Amygdala (tissue), 56 donors: ENCODE measurements at regions not wholly inside any gene's neighbourhood (a gene's known extent, or its start where the extent isn't known, plus 50 kb on each side); places are given as distances from the start of the nearest gene placed in this dataset.

Experiments used
- DNase-seq, 56 donors: peaks; one replicate each; lab custom pipeline; 2025; lab: John Stamatoyannopoulos, UW

DNA sequence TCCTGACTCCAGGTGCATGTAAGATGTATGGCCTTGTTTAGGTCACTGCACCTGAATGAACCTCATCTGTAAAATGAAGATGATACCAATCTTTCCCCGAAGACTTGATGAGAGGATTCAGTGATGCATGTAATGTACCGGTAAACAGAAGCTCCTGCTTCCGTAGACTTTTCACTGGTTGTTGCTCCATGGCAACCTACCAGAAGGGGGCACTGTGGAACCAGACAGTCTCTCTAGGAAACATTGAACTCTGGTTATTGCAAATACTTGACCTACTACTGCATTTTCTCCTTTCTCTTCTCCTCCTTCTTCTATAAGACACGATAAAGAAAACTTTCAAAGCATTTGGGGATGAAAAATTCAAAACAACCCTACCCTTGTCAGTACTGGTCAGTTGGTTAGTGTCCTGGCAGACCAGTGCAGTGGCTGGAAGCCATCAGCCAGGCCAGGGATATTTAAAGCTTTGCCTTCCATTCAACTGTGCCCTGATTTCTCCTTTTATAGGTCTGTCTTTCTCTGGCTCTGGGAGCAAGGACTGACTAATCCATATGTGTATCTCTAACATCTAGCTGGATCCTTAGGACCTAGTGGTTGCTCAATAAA is 667.4 kb upstream of the SALL1 start:
- DNase-seq: peak in 20 of 56 donors; percentile 0 to 47 (median 6)

DNA sequence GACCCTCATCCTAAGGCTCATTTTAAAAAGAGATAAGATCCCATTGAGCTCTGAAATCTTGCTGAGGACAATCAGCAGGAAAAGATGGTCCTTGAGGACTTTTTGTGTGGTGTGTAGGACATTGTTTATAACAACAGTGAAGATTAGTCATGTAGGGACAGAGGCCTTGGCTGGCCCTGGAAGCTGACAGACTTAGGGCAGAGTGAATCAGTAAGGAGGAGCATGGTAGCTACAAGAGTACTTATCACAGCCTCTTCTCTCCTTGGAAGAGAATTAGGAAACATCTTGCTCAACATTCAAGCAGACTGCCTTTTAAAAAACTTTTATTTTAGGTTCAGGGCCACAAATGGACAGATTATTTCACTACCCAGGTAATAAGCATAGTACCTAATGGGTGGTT is 665.9 kb upstream of the SALL1 start:
- no peak for DNase-seq

DNA sequence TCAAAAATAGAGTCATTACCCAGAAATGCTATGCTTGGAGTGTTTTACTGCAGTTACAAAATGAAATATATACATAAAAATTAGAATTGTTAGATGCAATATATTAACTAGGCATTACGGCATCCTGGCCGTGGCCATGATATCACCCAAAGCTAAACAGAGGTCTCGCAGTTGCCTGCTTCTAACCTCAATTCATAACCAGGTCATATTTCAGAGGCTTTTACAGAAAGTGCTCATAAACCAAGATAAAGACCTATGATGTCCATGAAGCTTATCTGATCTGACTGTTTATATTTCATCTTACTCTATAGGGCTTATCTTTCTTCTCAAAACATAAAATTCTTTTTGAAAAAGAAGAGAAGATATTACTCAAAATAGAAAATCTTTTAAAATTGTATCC is 664.5 kb upstream of the SALL1 start:
- DNase-seq: no peak

DNA sequence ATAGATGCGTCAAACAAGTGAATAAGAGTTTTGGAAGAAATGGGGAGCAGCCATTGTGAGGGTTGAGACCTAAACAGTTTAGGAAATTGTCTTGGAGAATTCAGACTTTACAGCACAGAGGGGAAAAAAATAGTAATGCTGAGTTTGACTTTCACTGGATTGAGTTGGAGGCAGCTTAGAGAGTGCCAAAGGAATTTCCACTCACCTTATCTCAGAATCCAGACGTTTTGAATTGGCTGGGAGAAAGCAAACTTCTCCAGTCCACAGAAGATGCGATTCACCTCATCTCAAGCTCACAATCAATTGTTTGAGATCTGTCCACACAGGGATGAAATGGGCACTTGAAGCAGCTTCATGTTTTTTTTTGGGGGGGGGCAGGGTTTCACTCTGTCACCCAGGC is 663.5 kb upstream of the SALL1 start:
- no peak for DNase-seq

DNA sequence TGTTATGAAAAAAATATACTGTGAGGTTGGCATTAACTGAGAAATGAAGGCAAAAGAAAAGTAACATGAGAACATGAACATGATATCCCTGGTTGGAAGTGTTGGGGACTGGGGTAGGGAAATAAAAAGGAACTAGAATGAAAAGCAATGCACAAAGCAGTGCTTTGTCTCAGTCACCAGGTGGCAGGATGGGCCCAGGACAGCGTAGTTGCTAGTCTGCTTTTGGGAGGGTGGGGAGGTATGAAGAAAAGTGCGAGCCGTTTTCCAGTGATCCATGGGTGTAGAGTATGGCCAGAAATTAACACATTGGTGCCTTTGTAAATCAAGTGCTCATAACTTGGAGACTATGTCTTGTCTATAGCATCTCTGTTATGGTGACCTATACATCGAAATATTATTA is 662.5 kb upstream of the SALL1 start:
- DNase-seq: no peak

DNA sequence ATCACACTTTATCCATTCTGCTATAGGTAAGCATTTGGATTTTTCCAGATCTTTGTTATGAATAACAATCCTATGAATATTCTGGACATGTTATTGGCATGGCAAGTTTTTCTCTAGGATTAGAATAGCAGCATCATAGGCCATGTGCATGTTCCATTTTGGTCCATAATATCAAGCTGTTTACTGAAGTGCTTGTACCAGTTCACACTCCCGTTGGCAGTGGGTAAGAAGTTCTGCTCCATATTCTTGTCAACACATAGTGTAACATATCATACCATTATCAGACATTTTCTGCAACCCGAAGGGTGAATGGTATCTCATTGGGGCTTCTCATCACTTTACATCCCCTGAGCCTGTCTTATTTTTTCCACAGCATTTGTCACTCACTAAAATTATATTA is 661.9 kb upstream of the SALL1 start:
- no peak for DNase-seq

DNA sequence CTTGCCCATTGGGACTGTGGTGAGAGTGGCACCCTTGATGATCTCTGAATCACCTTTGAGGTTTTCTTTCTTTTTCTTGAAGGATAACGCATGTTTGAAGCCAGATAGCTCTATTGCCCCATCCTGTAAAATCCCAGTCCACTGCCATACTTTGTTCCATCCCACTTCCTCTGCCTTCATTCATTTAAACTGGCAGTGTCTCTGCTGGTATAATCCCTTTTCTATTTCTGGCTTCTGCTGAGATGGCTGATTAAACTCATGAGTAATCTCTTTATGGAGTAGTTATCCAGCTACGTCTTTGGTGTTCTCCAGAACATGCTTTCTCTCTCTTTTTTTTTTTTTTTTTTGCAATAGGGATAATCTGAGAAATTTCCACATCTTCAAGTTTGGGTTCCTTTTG is 656.5 kb upstream of the SALL1 start:
- no peak for DNase-seq

DNA sequence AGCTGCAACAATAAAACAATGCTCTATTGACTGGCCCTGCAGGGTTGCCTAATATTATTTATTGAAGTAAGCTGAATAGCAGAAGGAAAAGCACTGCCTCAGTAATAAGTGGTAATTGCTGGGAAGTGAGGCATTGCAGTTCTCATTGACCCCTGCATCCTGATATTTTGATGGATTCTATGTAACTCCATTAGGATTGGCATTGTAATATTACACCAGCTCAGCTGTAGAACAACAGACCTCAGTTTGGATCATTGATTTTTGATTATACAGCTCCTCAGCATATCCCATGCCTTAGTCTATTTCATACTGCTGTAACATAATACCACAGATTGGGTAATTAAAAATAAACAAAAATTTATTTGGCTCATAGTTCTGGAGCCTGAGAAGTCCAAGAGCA is 650.6 kb upstream of the SALL1 start:
- no peak for DNase-seq

DNA sequence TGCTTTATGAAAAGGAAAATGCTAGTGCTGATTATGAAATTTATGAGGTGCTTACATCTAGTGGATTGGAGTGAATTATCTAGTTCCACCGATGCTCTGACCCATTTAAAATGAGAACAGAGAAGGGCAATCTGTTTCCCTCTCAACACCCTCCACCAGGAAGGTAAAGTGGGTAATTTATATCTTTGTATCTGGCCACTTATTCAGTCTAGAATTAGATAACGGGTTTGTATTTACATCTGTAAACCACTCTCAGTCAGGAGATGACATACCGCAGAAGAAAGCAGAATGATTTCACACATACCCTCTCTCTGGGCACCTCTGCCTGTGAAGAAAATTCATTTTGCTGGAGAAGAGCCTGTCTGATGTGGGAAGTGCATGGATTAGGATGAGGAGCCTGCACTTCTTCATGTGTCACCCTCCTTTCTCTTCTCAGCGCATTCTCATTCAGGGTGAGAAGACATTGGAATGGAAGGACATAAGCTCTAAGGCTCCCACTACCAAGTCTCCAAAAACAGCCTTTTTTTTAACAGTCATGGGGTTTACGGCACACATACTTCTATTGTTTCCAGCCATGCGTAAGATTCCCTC is 646.7 kb upstream of the SALL1 start:
- DNase-seq: no peak

DNA sequence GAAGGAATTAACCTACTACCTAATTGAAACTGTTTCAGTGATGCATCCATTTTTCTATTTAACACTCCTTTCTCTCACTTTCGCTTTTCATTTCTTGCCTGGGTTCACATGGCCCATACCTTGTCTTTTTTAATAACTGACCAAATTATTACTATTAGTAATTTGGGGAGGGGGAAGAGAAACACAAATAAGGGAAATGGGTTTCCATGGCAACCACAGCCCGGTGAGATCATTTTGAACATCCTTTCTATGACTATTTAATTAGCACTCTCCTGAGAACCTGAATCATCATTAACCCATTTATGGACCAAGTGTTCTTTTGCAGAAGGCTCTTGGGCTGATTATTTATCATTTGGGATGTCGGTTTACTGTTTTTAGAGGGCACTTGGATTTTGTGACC is 628.2 kb upstream of the SALL1 start:
- no peak for DNase-seq

DNA sequence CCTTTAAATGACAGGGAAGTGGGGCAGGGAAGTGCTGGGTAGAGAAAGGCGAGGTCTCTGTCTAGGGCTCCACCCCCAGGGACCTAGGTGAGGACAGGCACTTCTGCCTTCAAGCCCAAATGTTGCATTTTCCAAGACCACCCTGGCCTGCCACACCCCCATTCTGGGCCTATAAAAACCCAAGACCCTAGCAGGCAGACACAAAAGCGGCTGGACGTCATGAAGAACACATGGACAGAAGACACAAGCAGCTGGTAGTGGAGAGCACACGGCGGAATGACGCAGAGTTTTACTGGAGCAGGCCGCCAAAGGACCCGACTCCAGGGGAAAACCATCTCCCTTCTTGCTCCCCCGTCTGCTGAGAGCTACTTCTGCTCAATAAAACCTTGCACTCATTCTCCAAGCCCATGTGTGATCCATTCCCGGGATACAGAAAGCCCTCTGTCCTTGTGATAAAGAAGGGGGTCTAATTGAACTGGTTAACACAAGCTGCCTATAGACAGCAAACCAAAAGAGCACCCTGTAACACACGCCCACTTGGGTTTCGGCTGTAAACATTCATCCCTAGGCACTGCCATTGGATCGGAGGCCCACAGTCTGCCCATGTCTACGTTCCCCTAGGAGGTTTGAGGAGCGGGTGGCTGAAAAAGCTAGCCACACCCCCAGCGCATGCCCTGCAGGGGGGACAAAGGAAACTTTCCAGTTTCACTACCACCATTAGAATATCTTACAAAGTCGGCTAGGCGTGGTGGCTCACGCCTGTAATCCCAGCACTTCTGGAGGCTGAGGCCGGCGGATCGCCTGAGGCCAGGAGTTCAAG is 622.2 kb upstream of the SALL1 start:
- no peak for DNase-seq

DNA sequence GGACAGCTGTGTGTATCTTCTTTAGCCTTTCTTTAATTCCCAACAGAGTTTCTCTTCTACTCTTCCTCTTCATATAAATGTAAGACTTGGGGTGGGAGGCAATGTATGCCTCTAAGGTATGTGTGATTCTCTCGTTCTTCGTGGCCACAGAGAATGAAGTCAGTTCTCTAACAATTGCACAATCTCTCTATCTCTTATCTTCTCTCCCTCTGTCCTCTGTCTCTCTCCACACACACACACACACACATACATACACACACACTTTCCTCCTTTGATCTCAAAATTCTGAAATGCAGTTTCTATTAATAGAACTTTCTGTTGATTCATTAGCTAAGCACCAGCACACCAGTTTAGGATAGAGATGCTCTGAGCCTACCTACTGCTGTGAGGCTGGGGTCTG is 615.7 kb upstream of the SALL1 start:
- DNase-seq: no peak

DNA sequence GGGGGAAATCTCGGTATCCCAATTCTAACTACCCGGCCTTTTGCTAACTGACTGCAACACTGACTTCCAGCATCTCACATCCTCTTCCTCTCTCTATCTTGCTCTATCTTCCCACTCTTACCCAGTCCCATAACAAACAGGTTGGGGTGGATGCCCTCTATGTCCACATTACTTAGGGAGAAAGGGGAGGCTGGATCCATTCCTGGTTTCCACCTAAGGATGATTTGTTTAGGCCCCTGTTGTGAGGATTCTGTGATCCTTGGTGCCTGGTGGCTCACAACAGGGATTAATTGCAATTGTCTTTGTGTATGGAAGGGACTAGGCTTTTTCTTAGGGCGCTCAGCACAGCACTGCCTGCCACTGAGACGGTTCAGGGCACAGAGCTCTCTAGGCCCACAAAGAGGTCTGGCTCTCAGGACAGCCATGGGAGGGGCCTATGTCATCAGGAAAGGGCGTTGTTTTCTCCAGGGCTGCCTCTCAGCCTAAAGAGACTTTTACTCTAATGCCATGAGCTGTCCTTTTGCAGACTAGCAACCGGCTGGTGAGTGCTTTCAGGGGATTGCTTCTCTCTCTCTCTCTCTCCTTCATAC is 612.1 kb upstream of the SALL1 start:
- peak in 1 of 56 donors; percentile 0 for DNase-seq

DNA sequence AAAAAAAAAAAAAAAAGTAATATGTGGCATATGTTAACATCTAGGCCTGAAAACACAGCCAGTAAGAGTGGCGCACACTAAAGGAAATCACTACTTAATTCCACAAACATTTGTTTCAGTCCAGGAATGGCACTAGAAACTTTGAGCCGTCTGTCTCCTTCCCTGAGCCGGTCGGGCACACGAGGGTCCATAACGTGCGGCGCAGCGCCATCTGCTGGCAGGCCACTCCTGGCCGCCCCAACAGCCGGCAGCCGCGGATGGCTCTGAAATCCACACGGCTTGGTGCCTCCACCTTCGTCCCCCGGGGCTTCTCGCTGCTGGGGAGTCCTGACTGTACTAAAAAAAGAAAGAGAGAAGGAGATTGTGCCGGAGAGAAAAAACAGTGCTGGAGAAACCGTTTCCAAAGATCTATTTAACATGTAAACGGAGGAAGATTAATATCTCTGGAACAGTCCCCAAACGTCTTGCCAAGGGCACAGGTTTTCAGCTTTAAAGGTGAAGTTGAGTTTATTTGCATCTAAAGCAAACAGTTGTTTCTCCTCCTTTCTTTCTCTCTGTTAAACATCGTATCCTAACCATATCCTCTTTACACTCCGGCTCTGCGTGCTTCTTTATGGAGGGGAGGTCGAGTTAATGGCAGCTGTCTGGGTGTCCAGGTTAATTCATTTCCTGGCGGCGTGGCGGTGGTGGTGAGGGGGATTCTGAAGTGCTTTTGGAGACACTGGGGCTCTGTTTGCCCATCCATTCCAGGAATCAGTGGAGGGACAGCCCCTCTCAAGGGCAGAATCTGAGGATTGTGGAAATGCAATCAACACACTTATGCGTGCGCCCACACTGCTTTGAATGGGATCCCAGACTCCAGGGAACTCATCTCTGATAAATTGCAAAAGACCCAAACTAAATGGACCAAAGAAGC is 611.3 kb upstream of the SALL1 start:
- DNase-seq: peak in 54 of 56 donors; percentile 11 to 90 (median 62)

DNA sequence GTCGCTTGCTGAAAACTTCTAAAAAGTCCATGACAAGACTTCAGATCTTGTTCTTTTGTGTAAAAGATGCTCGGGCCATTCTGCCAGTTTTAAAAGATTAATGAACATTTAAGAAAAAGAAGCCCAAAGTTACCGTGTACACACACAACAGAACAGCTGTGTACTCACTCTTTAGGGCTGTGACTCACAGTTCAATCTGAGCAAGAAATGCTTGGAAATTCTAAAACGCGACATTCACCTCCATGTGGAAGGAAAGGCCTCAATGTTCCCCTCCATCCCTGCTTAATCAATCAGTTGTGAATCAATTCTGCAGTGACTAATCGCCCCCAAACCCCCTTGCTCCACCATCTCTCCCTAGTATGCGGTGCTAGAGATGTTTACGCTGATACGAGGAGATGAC is 609.9 kb upstream of the SALL1 start:
- no peak for DNase-seq

DNA sequence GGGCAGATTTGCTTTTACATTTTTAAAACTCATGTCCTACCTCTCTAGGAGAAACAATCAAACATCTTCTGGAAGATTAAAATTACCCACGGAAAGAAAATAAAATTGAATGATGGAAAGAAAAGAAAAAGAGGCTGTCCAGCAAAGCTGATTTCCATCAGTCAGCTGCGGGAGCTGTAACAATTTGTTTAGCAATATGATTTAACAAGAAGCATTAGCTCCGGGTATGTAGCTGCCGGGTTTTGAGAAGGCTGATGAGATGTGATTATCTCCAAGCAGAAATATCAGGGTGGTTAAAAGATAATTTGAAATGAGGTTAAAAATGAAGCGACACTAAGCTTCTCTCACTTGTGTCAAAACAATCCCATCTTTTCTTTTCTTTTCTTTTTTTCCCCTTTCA is 608.9 kb upstream of the SALL1 start:
- DNase-seq: no peak

DNA sequence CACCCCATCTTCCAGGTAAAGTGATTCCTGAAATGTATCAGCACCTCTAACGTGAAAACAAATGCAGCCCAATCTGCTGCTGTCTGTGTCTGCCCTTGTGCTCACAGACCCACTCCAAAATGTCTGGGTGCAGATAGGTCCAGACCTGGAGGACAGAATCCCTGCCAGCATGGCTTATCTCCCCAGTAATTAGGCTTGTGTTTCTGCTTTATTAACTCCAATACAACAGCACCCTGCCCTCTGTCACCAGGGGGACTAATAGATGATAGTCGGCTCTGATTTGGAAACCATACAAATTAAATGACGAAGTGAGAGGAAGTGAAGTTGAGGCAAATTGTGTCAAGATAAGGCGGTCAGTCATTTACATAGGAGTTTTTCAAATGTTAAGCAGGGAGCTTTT is 608.3 kb upstream of the SALL1 start:
- no peak for DNase-seq

DNA sequence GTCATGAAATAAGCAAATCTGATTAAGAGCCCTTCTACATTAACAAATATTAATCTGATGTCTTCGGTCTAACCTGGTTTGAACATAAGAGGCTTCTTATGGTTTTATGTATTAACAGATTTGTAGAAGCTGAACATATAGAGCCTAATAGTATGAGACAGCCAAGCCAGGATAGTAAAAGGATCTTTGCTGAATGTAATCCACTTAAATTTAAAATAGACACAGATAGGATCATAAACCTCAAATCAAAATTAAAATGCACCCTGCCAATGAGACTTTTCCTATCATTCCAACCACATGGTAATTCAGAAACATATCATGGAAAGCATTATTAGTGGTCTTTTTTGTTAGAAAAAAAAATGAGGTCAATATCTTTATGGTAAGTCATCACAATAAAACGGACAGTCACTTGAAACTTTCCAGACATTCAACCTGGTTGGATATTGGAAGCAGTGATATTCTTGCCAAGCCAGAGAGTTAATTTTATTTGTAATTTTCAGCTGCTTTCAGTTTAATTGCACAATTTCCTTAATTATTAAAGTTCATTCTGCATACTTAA is 606.9 kb upstream of the SALL1 start:
- no peak for DNase-seq

DNA sequence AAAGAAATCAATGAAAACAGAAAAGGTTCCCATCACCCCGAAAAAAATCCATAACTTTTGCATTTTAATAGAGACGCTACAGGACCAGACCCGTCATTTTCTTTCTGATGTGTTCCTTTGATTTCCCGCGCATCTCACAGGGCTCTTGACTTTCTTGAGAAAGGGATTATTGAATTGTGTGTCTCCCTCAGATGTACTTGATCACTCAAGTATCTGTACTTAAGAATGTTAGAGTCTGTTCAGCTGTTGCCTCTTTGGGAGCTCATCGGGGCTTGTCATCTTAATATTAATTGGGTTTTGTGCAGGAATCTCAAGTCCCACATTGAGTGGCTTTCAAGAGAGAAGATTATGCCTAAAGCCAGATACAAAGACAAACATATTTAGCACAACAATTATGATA is 606.4 kb upstream of the SALL1 start:
- DNase-seq: no peak

DNA sequence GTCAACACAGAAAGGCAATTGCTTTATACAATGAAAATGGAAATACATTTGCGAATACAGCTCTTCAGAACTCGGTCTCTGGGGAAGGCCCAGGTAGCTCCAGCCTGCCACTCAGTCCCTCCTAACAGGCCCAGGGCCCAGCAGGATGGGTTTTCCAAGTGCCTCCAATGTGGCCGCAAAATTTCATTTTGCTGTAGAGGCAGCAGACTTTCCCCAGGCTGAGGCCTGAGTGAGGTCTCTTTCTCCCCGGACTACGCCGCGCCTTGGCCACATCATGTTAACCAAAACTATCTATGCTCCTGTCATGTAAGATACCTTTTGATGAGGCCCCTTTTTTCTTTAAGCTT is 606.0 kb upstream of the SALL1 start:
- DNase-seq: no peak
